Fibroblast of gingiva (primary cell): ENCODE measurements at regions not wholly inside any gene's neighbourhood (a gene's known extent, or its start where the extent isn't known, plus 50 kb on each side); places are given as distances from the start of the nearest gene placed in this dataset.

ENCODE experiments used
- DNase-seq: peaks from one replicate; pipeline ENCODE4 v3.0.0-alpha.2; 2011; ENCODE audit warnings: low read depth

DNA sequence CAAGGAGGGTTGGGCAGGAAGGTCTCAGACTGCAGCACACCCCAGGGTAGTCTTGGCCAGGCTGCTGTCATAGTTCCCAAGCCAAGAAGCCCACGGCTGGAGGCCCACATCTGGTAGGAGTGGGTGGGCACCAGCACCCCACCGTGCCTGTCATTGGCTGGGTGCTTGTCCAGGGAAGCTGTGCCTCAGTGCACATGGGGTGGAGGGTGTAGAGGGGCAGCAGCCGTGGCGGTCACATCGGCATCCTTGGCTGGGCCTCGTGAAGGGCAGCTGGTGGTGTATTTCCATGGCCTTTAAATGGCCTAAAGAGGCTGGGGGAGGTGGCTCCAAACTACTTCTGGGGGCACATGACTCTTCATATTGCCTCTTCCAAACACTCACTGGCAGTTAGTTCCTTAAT is 119.6 kb upstream of the USP24 start:
- DNase-seq = no peak

DNA sequence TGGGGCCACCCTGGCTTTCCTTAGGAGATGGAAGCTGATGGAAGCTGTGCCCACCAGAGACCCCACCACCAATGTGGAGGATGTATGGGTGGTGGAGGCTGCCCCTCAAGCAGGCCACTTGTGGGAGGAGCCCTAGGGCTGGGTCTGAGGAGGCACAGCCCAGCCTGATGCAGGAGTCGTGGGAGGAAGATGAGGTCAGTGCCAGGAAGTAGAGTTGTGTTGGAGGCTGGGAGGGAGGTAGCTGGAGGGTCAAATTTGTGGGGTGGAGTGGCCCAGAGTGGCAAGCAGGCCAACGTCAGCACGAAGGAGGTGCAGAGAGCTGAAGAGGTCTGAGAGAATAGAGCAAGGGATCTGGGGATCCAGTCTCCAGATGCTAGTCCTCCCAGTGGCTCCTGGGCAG is 119.0 kb upstream of the USP24 start:
- no peak for DNase-seq

- no peak for DNase-seq
These were observed 118.3 kb upstream of the USP24 start for GRCh38 chr1:55333461-55333860.

GRCh38 chr1:55331351-55331750 is 116.2 kb upstream of the USP24 start:
- DNase-seq = no peak

- DNase-seq = peak; percentile 23
These were observed 114.8 kb upstream of the USP24 start for GRCh38 chr1:55329808-55330432.

DNA sequence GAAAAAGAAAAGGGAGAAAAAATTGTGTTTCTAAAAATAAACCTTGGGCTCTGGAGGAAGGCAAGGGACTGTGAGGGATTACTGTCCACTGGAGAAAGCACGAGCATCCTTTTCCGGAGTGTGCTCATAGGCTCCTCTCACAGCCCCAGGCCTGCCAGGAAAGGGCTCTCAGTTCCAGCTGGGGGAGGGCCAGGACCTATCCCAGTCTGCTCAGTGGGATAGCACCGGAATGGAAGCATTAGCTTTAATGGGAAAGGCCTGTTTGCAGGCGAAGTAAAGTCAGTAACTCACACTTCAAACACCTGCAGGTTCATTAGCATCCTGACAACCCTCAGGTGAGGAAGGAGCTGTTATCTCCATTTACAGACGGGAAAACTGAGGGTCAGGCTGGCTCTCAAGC is 113.9 kb upstream of the USP24 start:
- no peak for DNase-seq

GRCh38 chr1:55326496-55327243 is 111.5 kb upstream of the USP24 start:
- DNase-seq = peak; percentile 72

DNA sequence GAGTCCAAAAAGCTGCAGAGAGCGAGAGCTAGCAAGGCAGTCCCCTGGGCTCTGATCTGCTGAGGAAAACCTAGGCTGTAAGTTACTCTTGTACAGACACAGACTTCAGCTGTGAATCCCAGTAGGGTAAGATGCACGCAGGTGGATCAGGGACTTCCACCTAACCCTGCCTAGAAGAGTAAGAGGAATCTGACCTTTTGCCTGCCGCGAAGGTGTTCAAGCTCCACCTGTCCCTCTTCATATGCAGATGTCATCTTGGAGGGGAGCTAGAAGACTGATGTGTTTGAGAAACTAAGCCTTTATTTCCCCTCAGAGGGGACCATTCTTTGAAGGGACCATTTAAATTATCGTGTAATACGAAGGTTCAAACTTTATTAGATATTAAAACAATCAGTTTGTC is 108.6 kb upstream of the USP24 start:
- no peak for DNase-seq

DNA sequence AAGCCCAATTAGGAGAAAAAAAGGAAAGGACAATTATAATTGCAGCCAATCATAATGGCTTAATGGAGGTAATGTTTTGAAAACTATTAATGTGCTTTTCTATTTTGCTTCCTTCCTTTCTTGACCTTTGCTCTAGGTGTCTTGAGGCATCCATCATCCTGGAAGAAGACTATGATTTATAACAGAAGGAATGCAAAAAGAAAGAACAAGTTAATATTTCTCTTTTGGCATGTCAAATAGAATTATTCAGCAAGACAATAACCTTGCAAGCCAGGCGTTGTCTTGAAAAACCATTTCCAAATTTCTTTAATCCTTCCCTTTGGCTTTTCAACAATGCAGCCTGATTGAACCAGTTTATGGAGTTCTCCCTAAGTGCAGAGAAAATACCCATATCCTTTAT is 107.7 kb upstream of the USP24 start:
- DNase-seq = no peak

DNA sequence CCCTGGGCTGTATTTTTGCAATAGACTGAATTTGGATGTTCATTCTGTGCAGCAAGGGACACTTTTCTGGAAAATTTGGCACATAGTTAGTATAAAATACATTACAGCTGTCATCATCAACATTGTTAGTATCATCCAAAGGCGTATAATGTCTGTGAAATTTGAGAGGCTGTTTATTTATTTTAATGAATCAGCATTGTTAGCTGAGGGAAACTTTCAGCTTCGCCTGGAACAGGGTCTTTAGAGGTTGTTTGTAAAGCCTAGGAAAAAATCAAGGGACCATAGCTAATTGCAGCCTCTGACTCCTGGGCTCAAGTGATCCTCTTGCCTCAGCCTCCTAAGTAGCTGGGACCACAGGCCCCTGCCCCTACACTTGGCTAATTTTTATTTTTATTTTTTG is 106.8 kb upstream of the USP24 start:
- DNase-seq = peak; percentile 84

GRCh38 chr1:55320891-55321290 is 105.7 kb upstream of the USP24 start:
- no peak for DNase-seq

DNA sequence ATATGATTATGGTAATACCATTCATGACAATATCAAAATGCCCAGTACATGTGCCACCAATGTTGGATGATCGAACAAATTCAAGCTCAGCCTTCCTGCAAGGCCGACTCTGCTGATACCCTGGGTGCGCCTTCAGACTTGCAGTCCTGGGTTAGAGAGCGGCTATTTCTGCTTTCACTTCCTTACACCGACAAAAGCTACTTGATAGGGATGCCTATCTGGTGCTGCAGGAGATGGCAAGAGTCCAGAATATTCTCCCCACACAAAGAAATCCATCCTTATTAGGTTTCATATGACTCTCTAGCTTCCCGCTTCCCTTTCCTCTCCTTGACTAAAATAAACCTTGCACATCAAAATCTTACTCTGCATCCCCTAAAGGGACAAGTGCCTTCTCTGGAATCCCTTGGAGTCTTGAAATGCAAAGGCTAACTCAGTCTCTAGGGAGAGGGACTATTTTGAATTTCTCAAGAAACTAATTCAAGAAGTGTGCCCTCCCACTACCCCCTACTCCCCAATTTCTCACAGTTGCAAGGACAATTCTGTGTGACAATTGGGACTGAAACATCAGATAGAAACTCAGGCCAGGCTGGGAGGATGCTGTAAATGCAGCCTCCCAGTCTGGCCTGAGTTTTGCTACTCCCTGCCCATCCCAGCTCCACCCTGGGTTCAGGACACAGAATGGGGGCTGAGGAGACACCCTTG is 103.1 kb upstream of the USP24 start:
- DNase-seq = no peak

- no peak for DNase-seq
These were observed 102.5 kb upstream of the USP24 start for GRCh38 chr1:55317673-55318072.

- no peak for DNase-seq
These were observed 101.9 kb upstream of the USP24 start for GRCh38 chr1:55316947-55317662.

- DNase-seq = no peak
These were observed 101.3 kb upstream of the USP24 start for GRCh38 chr1:55316502-55316901.

- DNase-seq = no peak
These were observed 100.4 kb upstream of the USP24 start for GRCh38 chr1:55315552-55315951.

DNA sequence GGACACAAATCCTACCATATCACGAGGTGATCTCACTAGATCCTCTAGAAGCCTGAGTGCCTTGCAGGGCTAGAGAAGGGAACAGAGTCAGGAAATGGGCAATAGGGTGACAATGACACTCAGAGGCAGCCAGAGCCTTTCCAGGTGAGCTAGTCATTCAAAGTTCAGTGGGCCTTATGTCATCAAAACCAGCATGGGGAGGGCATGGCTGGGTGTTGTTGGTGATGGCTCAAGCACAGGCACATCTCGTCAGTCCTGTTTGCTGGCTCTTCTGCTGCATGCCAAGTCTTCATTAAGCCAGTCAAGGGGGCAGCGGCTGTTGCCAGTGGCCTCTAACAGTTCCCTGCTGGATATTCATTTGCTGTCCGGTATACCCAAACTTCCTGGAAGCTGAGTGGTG is 99.6 kb upstream of the USP24 start:
- no peak for DNase-seq

GRCh38 chr1:55313903-55314302 is 98.7 kb upstream of the USP24 start:
- DNase-seq = peak; percentile 16

GRCh38 chr1:55311979-55312378 is 96.8 kb upstream of the USP24 start:
- DNase-seq = no peak

- DNase-seq = peak; percentile 56
These were observed 96.0 kb upstream of the USP24 start for GRCh38 chr1:55311057-55311641.

GRCh38 chr1:55310505-55310971 is 95.4 kb upstream of the USP24 start:
- DNase-seq = peak; percentile 93
